ENCODE measurements at regions not wholly inside any gene's neighbourhood (a gene's known extent, or its start where the extent isn't known, plus 50 kb on each side); places are given as distances from the start of the nearest gene placed in this dataset.

DNA sequence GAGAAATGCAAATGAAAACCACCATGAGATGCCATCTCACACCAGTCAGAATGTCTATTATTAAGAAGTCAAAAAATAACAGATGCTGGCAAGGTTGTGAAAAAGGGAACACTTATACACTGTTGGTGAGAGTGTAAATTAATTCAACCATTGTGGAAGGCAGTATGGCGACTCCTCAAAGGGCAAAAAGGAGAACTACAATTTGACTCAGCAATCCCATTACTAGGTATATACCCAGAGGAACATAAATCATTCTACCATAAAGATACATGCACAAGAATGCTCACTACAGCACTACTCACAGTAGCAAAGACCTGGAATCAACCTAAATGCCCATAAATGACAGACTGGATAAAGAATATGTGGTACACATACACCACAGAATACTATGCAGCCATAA lies 161.1 kb upstream of the PDGFD start:
- DNase-seq, result no peak

DNA sequence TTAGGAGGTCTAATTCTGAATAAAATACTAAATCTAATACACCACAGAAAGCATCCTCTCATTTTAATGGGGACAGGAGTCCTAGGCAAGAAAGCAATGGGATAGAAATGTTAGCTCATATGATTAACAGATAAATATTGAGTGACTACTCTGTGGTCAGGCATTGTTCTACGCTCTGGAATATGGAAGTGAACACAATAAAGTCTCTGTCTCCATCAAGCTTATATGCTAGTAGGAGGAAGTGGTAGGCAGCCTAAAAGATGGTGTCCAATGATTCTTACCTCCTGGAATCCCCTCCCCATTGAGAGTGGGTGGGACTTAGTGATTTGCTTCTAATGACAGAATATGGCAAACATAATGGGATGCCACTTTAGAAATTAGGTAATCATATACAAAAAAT lies 160.3 kb upstream of the PDGFD start:
- no peak for DNase-seq

GRCh38 chr11:104323841-104324240 lies 159.9 kb upstream of the PDGFD start:
- no peak for DNase-seq

DNA sequence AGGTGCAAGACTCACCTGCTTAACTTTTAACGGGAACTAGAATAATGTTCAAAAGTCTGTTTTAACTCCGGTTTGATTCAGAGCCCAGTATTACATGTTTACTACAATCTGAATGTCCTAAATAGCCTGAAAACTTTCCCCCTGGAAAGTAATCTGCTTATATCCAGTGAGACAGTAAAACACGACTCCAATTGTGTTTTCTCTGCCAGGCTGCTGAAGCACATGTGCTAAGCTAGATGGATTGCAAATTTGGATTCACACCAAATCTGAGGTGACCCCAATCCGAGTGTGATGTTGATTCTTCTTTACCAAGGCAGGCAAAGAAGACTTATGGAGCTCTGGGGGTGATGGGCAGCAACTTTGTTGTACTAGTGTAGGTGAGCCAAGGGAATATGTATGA lies 158.7 kb upstream of the PDGFD start:
- no peak for DNase-seq

DNA sequence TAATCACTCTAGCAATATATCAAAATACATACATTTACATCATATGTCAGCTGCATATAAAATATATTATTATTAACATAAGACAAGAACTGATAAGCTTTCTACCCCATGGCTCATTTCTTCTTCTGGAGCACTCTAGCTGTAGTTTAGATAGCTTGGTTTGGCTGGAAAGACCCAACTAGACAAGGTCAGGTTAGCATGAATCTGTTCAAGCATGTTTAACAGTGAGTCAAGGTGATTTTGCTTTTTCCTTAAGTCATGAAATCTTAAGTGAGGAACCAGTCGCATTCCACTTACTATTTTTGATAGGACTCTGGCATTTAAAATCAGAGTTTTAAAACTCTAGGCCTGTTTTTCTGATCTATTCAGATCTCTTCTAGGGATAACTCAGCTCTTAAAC lies 157.0 kb upstream of the PDGFD start:
- DNase-seq, result no peak

GRCh38 chr11:104320097-104320496 lies 156.2 kb upstream of the PDGFD start:
- DNase-seq, result no peak

GRCh38 chr11:104319396-104319795 lies 155.4 kb upstream of the PDGFD start:
- DNase-seq, result no peak

- DNase-seq, result no peak
Measured at GRCh38 chr11:104306862-104307474, 143.0 kb upstream of the PDGFD start.

GRCh38 chr11:104301776-104302175 lies 137.8 kb upstream of the PDGFD start:
- no peak for DNase-seq

- DNase-seq, result no peak
Measured at GRCh38 chr11:104291646-104292045, 127.7 kb upstream of the PDGFD start.

DNA sequence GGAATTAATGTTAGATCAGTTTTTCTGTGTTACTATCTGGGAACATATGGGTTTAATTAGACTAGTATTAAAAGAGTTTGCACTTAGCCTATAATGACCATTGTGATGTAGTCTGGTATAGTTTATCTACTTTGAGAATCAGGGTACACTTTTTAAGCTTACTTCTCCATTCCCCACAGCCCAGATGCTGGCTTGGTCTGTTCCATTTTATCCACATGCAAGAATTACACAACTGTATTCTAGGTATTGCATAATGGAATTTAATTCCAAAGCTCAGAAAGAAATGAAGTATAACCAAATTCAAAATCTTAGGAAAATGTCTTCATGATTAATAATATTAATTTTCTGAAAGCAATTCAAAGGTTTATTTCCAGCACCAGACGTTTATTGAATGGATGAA lies 122.2 kb upstream of the PDGFD start:
- DNase-seq, result no peak

GRCh38 chr11:104279587-104279986 lies 115.6 kb upstream of the PDGFD start:
- DNase-seq, result no peak

- DNase-seq, result no peak
Measured at GRCh38 chr11:104275992-104276391, 112.0 kb upstream of the PDGFD start.

DNA sequence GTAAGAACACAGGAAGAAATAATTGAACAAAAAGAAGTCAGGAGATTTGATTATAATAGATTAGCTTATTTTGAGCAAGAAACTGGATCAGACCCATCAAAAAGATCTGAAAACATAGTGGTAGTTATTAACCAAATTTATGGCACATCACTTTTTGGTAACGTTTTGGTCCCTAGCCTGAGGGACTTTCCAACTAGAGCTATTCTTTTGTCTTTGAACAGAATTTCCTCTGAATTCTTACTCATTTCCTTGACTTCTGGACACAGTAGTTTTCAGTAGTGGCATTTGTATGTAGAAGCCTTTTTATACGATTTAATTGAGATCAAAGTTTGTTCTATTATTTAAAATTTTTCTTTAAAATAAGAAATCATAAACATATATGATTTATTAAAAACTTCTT lies 96.5 kb upstream of the PDGFD start:
- DNase-seq, result no peak

DNA sequence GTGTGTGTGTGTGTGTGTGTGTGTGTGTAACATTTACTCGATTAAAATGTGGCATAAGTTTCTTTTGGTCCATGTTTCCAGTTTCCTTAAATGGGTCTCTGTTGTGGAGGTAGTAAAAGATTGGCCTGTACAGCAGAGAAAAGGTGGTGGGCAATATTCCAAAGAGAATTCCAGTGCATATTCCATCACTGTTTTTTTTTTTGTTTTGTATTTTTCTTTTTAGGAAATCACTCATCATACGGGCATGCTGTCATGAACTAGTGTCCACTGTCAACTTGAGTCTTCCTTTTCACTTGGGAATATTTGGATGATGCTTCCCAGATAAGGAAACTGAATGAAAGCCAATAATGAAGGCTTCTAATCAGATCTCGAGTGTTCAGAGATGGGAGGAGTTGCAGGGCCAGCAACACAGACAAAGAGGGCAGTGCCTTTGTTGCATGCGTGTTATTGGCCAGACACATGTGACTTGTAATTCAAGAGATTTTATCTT lies 95.2 kb upstream of the PDGFD start:
- no peak for DNase-seq

DNA sequence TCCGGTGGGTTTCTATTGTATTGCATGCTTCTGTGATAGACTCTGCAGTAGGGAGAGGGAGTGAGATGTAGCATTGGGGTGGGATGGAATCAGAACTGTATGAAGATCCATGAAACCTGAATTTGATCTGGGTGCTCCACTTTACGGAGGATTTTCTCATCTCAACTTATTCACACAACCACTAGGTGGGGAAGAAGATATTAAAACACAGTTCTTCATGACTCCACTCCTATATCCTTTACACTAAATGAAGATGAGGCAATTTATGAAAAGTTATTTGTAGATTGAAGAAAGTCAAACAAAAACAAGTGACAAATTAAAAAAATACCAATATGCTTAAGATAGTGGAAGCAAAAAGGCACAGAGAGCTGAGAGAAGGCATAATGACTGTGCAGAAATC lies 92.6 kb upstream of the PDGFD start:
- no peak for DNase-seq

DNA sequence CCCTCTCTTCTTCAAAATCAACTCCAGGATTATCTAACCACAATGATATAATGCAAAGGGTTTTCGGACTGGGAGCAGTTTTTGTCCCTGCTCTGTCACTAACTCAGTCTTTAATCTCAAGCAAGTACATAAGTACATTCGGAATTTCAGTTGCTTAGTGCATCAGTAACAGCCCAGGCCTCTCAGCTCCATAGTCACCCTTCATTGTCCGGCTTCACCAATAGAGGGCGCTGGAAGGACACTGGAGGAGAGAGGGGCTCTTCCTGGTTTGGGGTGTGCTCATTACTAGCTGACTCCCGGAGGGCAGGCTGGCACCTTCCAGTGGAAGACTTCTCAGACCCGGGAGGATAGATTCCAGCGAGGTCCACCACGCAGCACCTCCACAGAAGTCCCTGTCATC lies 90.4 kb upstream of the PDGFD start:
- peak; percentile 40 for DNase-seq

DNA sequence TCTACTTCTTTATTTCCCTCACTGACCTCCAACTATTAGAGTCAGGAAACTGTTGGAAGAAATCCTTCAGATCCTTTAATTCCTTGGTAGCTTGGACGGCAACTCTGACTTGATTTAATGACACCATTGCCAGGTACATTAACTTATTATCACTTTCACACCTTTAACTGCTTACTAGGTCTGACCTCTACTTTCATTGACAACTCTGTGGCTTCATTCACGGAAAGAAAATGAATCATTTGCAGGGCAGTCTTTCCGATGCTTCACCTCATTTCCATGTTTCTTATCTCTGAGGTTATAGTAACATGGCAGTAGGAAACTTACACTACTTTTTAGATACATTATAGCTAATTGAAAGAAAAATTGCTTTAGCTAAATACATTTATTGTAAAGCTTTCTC lies 82.6 kb upstream of the PDGFD start:
- no peak for DNase-seq

GRCh38 chr11:104238916-104239315 lies 75.0 kb upstream of the PDGFD start:
- no peak for DNase-seq

GRCh38 chr11:104225047-104225446 lies 61.1 kb upstream of the PDGFD start:
- no peak for DNase-seq

DNA sequence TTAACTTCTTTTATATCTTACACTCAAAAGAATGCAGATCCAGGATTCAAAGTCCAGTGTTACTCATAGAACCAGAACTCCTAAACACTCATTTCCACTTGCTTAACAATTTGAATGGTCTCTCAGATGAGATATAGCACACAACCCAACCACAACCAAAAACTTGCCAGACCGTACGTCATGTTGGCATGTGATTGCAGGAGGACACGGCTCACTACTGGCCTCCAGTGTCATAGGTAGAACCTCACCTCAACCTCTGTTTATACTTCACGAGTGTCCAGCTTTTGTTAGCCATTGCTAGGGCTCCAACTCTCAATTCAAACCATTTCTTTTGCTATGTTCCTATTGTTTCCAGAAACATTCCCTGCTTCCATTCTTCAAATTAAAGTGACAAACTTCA lies 58.5 kb upstream of the PDGFD start:
- DNase-seq, result no peak

DNA sequence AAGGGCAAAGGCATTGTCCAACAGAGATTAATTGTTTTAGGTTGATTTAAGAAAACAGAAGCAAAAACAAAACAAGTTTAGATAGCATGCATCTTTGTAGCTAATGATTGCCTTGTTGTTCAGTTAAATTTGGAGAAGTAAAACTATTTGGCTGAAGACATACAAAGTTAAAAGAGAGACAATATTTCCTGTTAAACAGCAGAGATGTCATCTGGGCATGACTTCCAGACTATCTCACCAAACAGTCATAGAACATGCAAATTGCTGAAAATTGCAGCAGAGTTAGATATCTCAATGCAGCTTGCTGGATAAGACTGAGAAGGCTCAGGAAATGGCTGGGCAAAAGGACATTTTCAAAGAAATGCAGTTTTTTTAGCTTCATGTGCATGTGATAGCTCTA lies 57.5 kb upstream of the PDGFD start:
- no peak for DNase-seq

GRCh38 chr11:104219096-104219495 lies 55.1 kb upstream of the PDGFD start:
- no peak for DNase-seq

- DNase-seq, result no peak
Measured at GRCh38 chr11:104214517-104214916, 50.6 kb upstream of the PDGFD start.

Data from activated CD4-positive, alpha-beta T cell treated with anti-CD3 and anti-CD28 coated beads for 48 hours (primary cell).